ENCODE measurements at regions not wholly inside any gene's neighbourhood (a gene's known extent, or its start where the extent isn't known, plus 50 kb on each side); places are given as distances from the start of the nearest gene placed in this dataset.

DNA sequence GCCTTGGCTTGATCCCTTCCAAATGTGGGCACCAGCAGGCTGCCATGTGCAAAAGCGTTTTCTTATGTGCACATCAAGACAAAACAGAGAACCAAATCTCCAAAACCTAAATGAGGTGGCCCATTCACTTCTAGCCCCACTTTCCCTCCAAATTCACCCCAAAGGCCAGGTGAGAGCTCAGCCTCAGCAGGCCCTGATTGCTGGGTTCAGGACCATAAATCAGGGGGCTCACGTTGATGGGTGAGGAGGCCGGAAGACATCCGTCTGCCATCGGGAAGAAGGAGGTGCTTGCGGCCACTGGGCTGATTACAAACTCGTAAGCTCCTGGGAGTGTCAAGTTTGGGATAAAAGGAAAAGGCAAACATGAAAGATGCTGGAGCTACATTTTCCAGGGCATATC is 86.7 kb upstream of the CLDN14 start:
- TF ChIP-seq ZNF626 (tag by site-specific recombination; IDR thresholded peaks at IDR 0.05) (no peak), ZNF174 (tag by site-specific recombination; IDR thresholded peaks at IDR 0.05) (no peak), ZNF138 (tag by site-specific recombination; IDR thresholded peaks at IDR 0.05; ENCODE audit: borderline replicate concordance) (no peak), ZNF670 (tag by site-specific recombination; IDR thresholded peaks at IDR 0.05; ENCODE audit: low read depth) (no peak), CTCF (tag by site-specific recombination; IDR thresholded peaks at IDR 0.05) (no peak), ZNF211 (tag by site-specific recombination; IDR thresholded peaks at IDR 0.05; ENCODE audit: low read depth) (no peak), ZNF558 (tag by site-specific recombination; IDR thresholded peaks at IDR 0.05) (no peak), REST (tag by site-specific recombination; IDR thresholded peaks at IDR 0.05) (no peak), ZFP69B (tag by site-specific recombination; IDR thresholded peaks at IDR 0.05) (no peak)

Data from HEK293 (cell line).